Gastroesophageal sphincter (tissue), 4 donors: ENCODE measurements at regions not wholly inside any gene's neighbourhood (a gene's known extent, or its start where the extent isn't known, plus 50 kb on each side); places are given as distances from the start of the nearest gene placed in this dataset.

ENCODE experiments used
- ATAC-seq: fragments of 150-250 bp; one replicate; pipeline ENCODE4 v1.9.1; 2016; ENCODE audit warnings: mild to moderate bottlenecking, moderate library complexity
- H3K27ac ChIP-seq, 4 donors: fragments of 200-600 bp; sonication (generic) in 3 of 4; 1 replicate in 3 of 4; 2 replicates in 1 of 4; pipeline ENCODE4 v1.5.1; 2016 to 2019
- H3K27me3 ChIP-seq: fragments of 200-600 bp; sonication (generic); one replicate; pipeline ENCODE4 v1.5.1; 2019
- H3K36me3 ChIP-seq, 2 donors: fragments of 200-600 bp; sonication (generic); one replicate each; pipeline ENCODE4 v1.5.1; 2019; ENCODE audit warnings: control low read depth in 1 of 2
- H3K4me1 ChIP-seq, 3 donors: fragments of 200-600 bp; sonication (generic); 1 replicate in 2 of 3; 2 replicates in 1 of 3; pipeline ENCODE4 v1.5.1; 2016 to 2019; ENCODE audit warnings: control low read depth in 2 of 3
- H3K4me3 ChIP-seq, 2 donors: fragments of 200-600 bp; sonication (generic); one replicate each; pipeline ENCODE4 v1.5.1; 2019; ENCODE audit warnings: mild to moderate bottlenecking in 1 of 2, moderate library complexity in 1 of 2
- H3K9me3 ChIP-seq, 3 donors: fragments of 200-600 bp; sonication (generic); one replicate each; pipeline ENCODE4 v1.5.1; 2017 to 2019; ENCODE audit warnings: control low read depth in 2 of 3
- CTCF ChIP-seq, 4 experiments: fragments of 200-600 bp in 2 of 4; fragments of 450-650 bp in 2 of 4; sonication (generic) in 1 of 4; IDR thresholded peaks; one replicate each; pipeline ENCODE4 v1.5.1; 2017 to 2019; ENCODE audit warnings: antibody characterized with exemption in 4 of 4, mild to moderate bottlenecking in 2 of 4, moderate library complexity in 2 of 4
- EP300 ChIP-seq: sonication (generic); formaldehyde crosslinking; IDR thresholded peaks from one replicate; pipeline ENCODE4 v1.6.1; 2017; ENCODE audit warnings: antibody characterized with exemption, mild to moderate bottlenecking
- POLR2A ChIP-seq, 2 donors: fragments of 450-650 bp; IDR thresholded peaks; one replicate each; pipeline ENCODE4 v1.6.1; 2017; ENCODE audit warnings: antibody characterized with exemption in 2 of 2, mild to moderate bottlenecking in 2 of 2, moderate library complexity in 1 of 2
- POLR2AphosphoS5 ChIP-seq: sonication (generic); formaldehyde crosslinking; IDR thresholded peaks from one replicate; pipeline ENCODE4 v1.6.1; 2017; ENCODE audit warnings: antibody characterized with exemption
- WGBS, 2 donors: methylation state at CpG; one replicate each; pipeline ENCODE4 v1.1.5; 2018; ENCODE audit warnings: low coverage in 1 of 2; 5-methylcytosine and 5-hydroxymethylcytosine counted together

- peaks cover 0 to 14% (median 0%) of the 10 kb centered on the region in 3 donors for H3K9me3 ChIP-seq
- H3K36me3 ChIP-seq: no peaks in the 10 kb centered on the region
- H3K4me1 ChIP-seq: no peaks in the 10 kb centered on the region
- no peak overlapping the region for H3K4me3 ChIP-seq
- no peak overlapping the region for H3K27ac ChIP-seq
- 64 to 74% methylated on average over 4 of the region's 4 CpGs for WGBS, 2 donors
- ATAC-seq: no peak
- no peak for TF ChIP-seq EP300
- no peak for TF ChIP-seq POLR2AphosphoS5
- TF ChIP-seq POLR2A (IDR thresholded peaks at IDR 0.05): no peak
- TF ChIP-seq CTCF (IDR thresholded peaks at IDR 0.05): no peak
- H3K27me3 ChIP-seq: no peaks in the 10 kb centered on the region
Observed at GRCh38 chr2:121046335-121046734, 238.7 kb downstream of the TFCP2L1 start.

GRCh38 chr2:121047383-121047782 lies 237.6 kb downstream of the TFCP2L1 start:
- H3K4me3 ChIP-seq: no peak overlapping the region
- no peak overlapping the region for H3K27ac ChIP-seq
- WGBS, 2 donors: no CpG with 5 or more reads among the region's 4 CpGs
- no peaks in the 10 kb centered on the region for H3K4me1 ChIP-seq
- H3K36me3 ChIP-seq: no peaks in the 10 kb centered on the region
- ATAC-seq: no peak
- H3K9me3 ChIP-seq: peaks cover 0 to 14% (median 0%) of the 10 kb centered on the region in 3 donors
- no peaks in the 10 kb centered on the region for H3K27me3 ChIP-seq
- TF ChIP-seq EP300 (no peak), CTCF (IDR thresholded peaks at IDR 0.05) (no peak), POLR2A (IDR thresholded peaks at IDR 0.05) (no peak), POLR2AphosphoS5 (no peak)

- no peaks in the 10 kb centered on the region for H3K4me1 ChIP-seq
Observed at GRCh38 chr2:121049131-121049530, 235.9 kb downstream of the TFCP2L1 start.

GRCh38 chr2:121049950-121050585 lies 234.9 kb downstream of the TFCP2L1 start:
- 47 to 53% methylated on average over 5 to 8 of the region's 11 CpGs for WGBS, 2 donors
- no peak for ATAC-seq

More at GRCh38 chr2:121049131-121049530, 235.9 kb downstream of the TFCP2L1 start:
- H3K4me3 ChIP-seq: no peak overlapping the region
- H3K27ac ChIP-seq: no peak overlapping the region
- peaks cover 0 to under 1% (median 0%) of the 10 kb centered on the region in 3 donors for H3K9me3 ChIP-seq
- WGBS, 2 donors: 75 to 100% methylated on average over 1 to 2 of the region's 2 CpGs
- ATAC-seq: no peak
- H3K36me3 ChIP-seq: no peaks in the 10 kb centered on the region
- TF ChIP-seq EP300: no peak
- TF ChIP-seq POLR2AphosphoS5: no peak
- no peak for TF ChIP-seq POLR2A (IDR thresholded peaks at IDR 0.05)
- TF ChIP-seq CTCF (IDR thresholded peaks at IDR 0.05): no peak
- no peaks in the 10 kb centered on the region for H3K27me3 ChIP-seq

DNA sequence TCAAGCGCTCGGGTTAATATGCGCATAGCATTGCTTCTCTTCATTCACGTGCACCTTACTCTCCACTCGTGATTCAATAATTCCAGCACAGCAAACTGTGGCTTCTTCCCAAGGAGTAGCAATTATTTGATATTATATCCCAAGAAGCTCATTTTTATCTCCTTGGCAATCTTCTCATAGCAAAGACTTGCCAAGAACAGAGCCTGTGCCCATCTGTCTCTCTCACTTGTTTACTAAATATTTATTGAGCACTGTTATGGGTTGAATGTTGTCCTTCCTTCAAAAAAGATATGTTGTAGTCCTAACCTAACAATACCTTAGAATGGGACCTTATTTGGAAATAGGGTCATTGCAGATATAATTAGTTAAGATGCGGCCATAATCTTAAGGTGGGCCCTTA lies 233.7 kb downstream of the TFCP2L1 start:
- Histone ChIP-seq H3K27ac (no peak overlapping the region), H3K27me3 (no peaks in the 10 kb centered on the region), H3K4me3 (no peak overlapping the region), H3K9me3 (no peaks in the 10 kb centered on the region), H3K36me3 (no peaks in the 10 kb centered on the region), H3K4me1 (no peaks in the 10 kb centered on the region)
- TF ChIP-seq EP300 (no peak), POLR2AphosphoS5 (no peak), CTCF (IDR thresholded peaks at IDR 0.05) (no peak), POLR2A (IDR thresholded peaks at IDR 0.05) (no peak)
- WGBS, 2 donors: 90% methylated on average over 4 to 5 of the region's 6 CpGs
- no peak for ATAC-seq

More at GRCh38 chr2:121049950-121050585, 234.9 kb downstream of the TFCP2L1 start:
- Histone ChIP-seq H3K4me1 (no peaks in the 10 kb centered on the region), H3K27me3 (no peaks in the 10 kb centered on the region), H3K36me3 (no peaks in the 10 kb centered on the region), H3K9me3 (no peaks in the 10 kb centered on the region), H3K4me3 (no peak overlapping the region), H3K27ac (no peak overlapping the region)
- TF ChIP-seq POLR2AphosphoS5 (no peak), POLR2A (IDR thresholded peaks at IDR 0.05) (no peak)
